Mammary epithelial cell (primary cell): ENCODE measurements at regions not wholly inside any gene's neighbourhood (a gene's known extent, or its start where the extent isn't known, plus 50 kb on each side); places are given as distances from the start of the nearest gene placed in this dataset.

ENCODE experiments used
- CTCF ChIP-seq, 2 donors: IDR thresholded peaks in 1 of 2; conservative IDR thresholded peaks in 1 of 2; 2 replicates each; pipeline ENCODE4 v1.5.1; 2011 to 2012; ENCODE audit warnings: inconsistent platforms in 2 of 2, low read length in 2 of 2, mild to moderate bottlenecking in 2 of 2, control low read depth in 1 of 2, low read depth in 1 of 2; ENCODE audit not compliant: insufficient read depth in 1 of 2; ENCODE audit errors: extremely low read depth in 1 of 2
- EZH2 ChIP-seq: IDR thresholded peaks from 2 replicates; pipeline ENCODE4 v1.6.1; 2012; ENCODE audit warnings: low read length, inconsistent platforms, borderline replicate concordance

- no peak for TF ChIP-seq CTCF (conservative IDR thresholded peaks at IDR 0.05 in 1 of 2, IDR thresholded peaks at IDR 0.05 in 1 of 2; ENCODE audit: extremely low read depth in 1 of 2, insufficient read depth in 1 of 2, low read depth in 1 of 2, low read length in 2 of 2)
- no peak for TF ChIP-seq EZH2
These were observed 402.1 kb upstream of the CNTN6 start for GRCh38 chr3:690770-691169.
